Osteoblast (primary cell): ENCODE measurements at regions not wholly inside any gene's neighbourhood (a gene's known extent, or its start where the extent isn't known, plus 50 kb on each side); places are given as distances from the start of the nearest gene placed in this dataset.

ENCODE experiments used
- DNase-seq: peaks from one replicate; pipeline ENCODE4 v3.0.0; 2011; ENCODE audit warnings: low spot score, mixed read lengths; ENCODE audit not compliant: insufficient read length; ENCODE audit errors: missing footprints
- H2AFZ ChIP-seq: 2 replicates; pipeline ENCODE4 v1.6.0; 2011; ENCODE audit warnings: mild to moderate bottlenecking, low read length
- H3K27ac ChIP-seq: 2 replicates; pipeline ENCODE4 v1.5.1; 2011; ENCODE audit warnings: mild to moderate bottlenecking, low read depth, low read length, moderate library complexity
- H3K27me3 ChIP-seq: 2 replicates; pipeline ENCODE4 v1.6.0; 2012; ENCODE audit warnings: mild to moderate bottlenecking, control low read depth, inconsistent platforms, low read length, moderate library complexity; ENCODE audit not compliant: insufficient read depth
- H3K36me3 ChIP-seq: 2 replicates; pipeline ENCODE4 v1.5.1; 2011; ENCODE audit warnings: mild to moderate bottlenecking, low read length, control low read depth, moderate library complexity; ENCODE audit not compliant: insufficient read depth
- H3K4me1 ChIP-seq: 2 replicates; pipeline ENCODE4 v1.5.1; 2011; ENCODE audit warnings: mild to moderate bottlenecking, low read length, control low read depth, moderate library complexity; ENCODE audit not compliant: insufficient read depth
- H3K4me2 ChIP-seq: 2 replicates; pipeline ENCODE4 v1.6.0; 2011; ENCODE audit warnings: mild to moderate bottlenecking, low read length; ENCODE audit not compliant: insufficient read depth
- H3K4me3 ChIP-seq: fragments of 200-600 bp; sonication (generic); 3 replicates; pipeline ENCODE4 v1.5.1; 2012; ENCODE audit warnings: mild to moderate bottlenecking, low read length, inconsistent platforms; ENCODE audit not compliant: insufficient read depth
- H3K79me2 ChIP-seq: 2 replicates; pipeline ENCODE4 v1.6.0; 2012; ENCODE audit warnings: mild to moderate bottlenecking, low read length, control low read depth, inconsistent platforms; ENCODE audit not compliant: insufficient read depth
- H3K9me3 ChIP-seq: 2 replicates; pipeline ENCODE4 v1.5.1; 2011; ENCODE audit warnings: low read depth, low read length, control low read depth
- H4K20me1 ChIP-seq: 2 replicates; pipeline ENCODE4 v1.6.0; 2012; ENCODE audit warnings: mild to moderate bottlenecking, low read length, control low read depth; ENCODE audit not compliant: insufficient read depth
- CTCF ChIP-seq: IDR thresholded peaks from 2 replicates; pipeline ENCODE4 v1.5.1; 2011; ENCODE audit warnings: mild to moderate bottlenecking, low read depth, low read length, moderate library complexity; ENCODE audit errors: extremely low read depth

- H3K27ac ChIP-seq: no peak overlapping the region
- no peaks in the 10 kb centered on the region for H3K79me2 ChIP-seq
- no peak for DNase-seq
- H3K4me2 ChIP-seq: no peak overlapping the region
- no peaks in the 10 kb centered on the region for H3K9me3 ChIP-seq
- no peaks in the 10 kb centered on the region for H3K4me1 ChIP-seq
- H3K4me3 ChIP-seq: no peak overlapping the region
- H4K20me1 ChIP-seq: no peaks in the 10 kb centered on the region
- TF ChIP-seq CTCF: no peak
- H3K36me3 ChIP-seq: no peaks in the 10 kb centered on the region
- no peaks in the 10 kb centered on the region for H3K27me3 ChIP-seq
- H2AFZ ChIP-seq: no peak overlapping the region
Observed at GRCh38 chr2:45152691-45153090, 143.4 kb upstream of the SIX2 start.

- TF ChIP-seq CTCF: no peak
- Histone ChIP-seq H3K79me2 (no peaks in the 10 kb centered on the region), H3K9me3 (no peaks in the 10 kb centered on the region), H3K27me3 (no peaks in the 10 kb centered on the region), H4K20me1 (no peaks in the 10 kb centered on the region), H3K4me1 (no peaks in the 10 kb centered on the region), H3K27ac (no peak overlapping the region), H3K4me3 (no peak overlapping the region), H3K36me3 (no peaks in the 10 kb centered on the region), H3K4me2 (no peak overlapping the region), H2AFZ (no peak overlapping the region)
- DNase-seq: no peak
Observed at GRCh38 chr2:45145073-45145899, 136.0 kb upstream of the SIX2 start.

- Histone ChIP-seq H4K20me1 (no peaks in the 10 kb centered on the region), H3K36me3 (no peaks in the 10 kb centered on the region), H3K79me2 (no peaks in the 10 kb centered on the region), H3K4me2 (no peak overlapping the region), H3K27ac (no peak overlapping the region), H3K4me1 (no peaks in the 10 kb centered on the region), H3K9me3 (no peaks in the 10 kb centered on the region), H3K27me3 (no peaks in the 10 kb centered on the region), H2AFZ (no peak overlapping the region), H3K4me3 (no peak overlapping the region)
- TF ChIP-seq CTCF: no peak
- DNase-seq: no peak
Observed at GRCh38 chr2:45141883-45142866, 132.9 kb upstream of the SIX2 start.

- Histone ChIP-seq H2AFZ (no peak overlapping the region), H3K4me1 (no peaks in the 10 kb centered on the region), H3K36me3 (no peaks in the 10 kb centered on the region), H3K9me3 (no peaks in the 10 kb centered on the region), H3K27me3 (no peaks in the 10 kb centered on the region), H3K4me2 (no peak overlapping the region), H3K79me2 (no peaks in the 10 kb centered on the region), H3K4me3 (no peak overlapping the region), H3K27ac (no peak overlapping the region), H4K20me1 (no peaks in the 10 kb centered on the region)
- no peak for DNase-seq
- no peak for TF ChIP-seq CTCF
Observed at GRCh38 chr2:45140675-45141074, 131.4 kb upstream of the SIX2 start.
